GM12892 (cell line): ENCODE measurements at regions not wholly inside any gene's neighbourhood (a gene's known extent, or its start where the extent isn't known, plus 50 kb on each side); places are given as distances from the start of the nearest gene placed in this dataset.

Experiments used
- POLR2A ChIP-seq: IDR thresholded peaks from 2 replicates; pipeline ENCODE4 v1.6.1; 2011; ENCODE audit warnings: low read depth, low read length, control low read depth
- POLR2AphosphoS5 ChIP-seq: IDR thresholded peaks from 2 replicates; pipeline ENCODE4 v1.6.1; 2011; ENCODE audit warnings: low read depth, low read length, control low read depth
- TAF1 ChIP-seq: IDR thresholded peaks from 2 replicates; pipeline ENCODE4 v1.6.1; 2011; ENCODE audit warnings: low read depth, mild to moderate bottlenecking, control low read depth, low read length, borderline replicate concordance

GRCh38 chr4:20302336-20302735, 50.6 kb downstream of the SLIT2 start:
- TF ChIP-seq POLR2A (no peak), TAF1 (no peak), POLR2AphosphoS5 (no peak)
